ENCODE measurements at regions not wholly inside any gene's neighbourhood (a gene's known extent, or its start where the extent isn't known, plus 50 kb on each side); places are given as distances from the start of the nearest gene placed in this dataset.
"Not testable (repeated sequence)": the region's sequence is repeated elsewhere in the genome, so short reads cannot be mapped to it uniquely, and the experiment has no call there.

DNA sequence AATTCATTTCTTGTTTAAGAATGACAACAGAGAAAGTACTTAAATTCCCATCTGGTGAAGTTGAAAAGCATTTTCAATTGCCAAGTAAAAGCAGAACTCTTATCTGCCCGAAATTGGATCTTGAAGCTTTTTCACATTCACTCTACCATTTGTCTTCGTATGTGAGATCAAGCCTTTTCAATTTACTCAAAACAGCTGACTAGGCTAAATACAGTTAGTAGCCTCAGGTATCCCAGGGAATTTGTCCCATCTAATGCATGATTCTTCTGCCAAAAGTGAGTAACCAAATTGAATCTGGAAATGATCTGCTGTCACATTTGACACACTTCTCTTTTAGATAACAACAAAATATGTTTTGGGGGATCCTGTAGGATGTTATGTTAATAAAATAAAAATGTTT lies 596.8 kb upstream of the HS3ST5 start:
- DNase-seq (ENCODE audit: low read depth in 2 of 2): no peak

DNA sequence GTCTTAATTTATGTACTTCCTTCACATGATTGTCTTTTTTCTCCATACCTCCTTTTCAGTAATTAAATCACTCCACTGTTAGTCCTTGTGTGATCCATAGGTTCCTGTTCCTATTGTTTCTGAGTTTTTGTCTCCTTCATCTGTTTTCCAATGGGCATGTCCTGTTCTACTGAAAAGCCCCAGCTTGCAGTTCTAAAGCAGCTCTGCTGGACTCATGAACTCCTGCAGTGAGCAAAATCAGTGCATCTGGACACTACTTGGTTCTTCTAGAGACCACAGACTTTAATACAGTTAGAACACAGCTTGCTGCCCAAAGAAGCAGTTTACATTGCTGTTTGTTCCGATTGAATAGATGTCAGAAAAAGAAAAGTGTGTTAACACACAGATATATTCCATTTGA lies 593.3 kb upstream of the HS3ST5 start:
- no peak for DNase-seq (ENCODE audit: low read depth in 2 of 2)

DNA sequence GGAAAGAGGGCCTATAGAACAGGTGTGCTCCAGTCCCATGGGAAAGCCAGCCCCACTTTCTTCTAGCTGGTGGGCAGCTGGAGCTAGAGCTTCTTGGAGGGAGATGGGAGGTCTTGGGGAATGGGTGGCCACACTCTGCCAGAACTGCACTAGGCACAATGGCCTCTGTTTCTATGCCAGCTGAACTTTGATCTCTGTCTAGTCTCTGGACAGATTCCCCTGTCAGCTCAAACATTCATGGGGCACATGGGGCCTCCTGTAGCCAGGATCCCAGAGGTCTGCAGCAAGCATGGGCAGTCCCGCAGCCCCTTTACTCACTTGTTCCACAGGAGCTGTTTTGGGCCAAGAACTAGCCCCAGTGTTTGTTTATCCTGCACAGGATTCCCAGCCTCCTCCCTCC lies 591.3 kb upstream of the HS3ST5 start:
- DNase-seq (ENCODE audit: low read depth in 2 of 2): no peak

DNA sequence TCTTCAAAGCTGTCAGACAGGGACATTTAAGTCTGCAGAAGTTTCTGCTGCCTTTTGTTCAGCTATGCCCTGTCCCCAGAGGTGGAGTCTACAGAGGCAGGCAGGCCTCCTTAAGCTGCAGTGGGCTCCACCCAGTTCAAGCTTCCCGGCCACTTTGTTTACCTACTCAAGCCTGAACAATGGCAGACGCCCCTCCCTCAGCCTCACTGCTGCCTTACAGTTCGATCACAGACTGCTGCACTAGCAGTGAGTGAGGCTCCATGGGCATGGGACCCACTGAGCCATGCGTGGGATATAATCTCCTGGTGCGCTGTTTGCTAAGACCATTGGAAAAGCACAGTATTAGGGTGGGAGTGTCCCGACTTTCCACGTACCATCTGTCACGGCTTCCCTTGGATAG lies 585.9 kb upstream of the HS3ST5 start:
- not testable (repeated sequence) for DNase-seq (ENCODE audit: low read depth in 2 of 2)

DNA sequence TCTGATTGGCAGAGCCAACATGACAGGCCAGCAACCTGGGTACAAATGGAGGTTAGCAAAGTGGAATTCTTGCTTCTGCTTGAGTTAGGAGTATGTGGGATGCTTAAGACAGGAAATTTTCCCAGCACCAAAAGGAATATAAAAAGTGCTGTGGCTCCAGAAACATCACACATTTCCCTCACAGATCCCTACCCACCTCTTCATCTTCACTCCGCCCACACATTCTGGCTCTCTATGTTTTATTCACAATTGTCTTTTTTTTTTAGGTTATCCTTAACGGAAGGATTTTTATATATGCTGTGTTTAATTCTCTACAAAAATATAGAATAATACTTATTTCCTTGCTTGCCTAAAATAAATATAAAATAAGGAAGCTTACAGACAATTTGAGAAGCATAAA lies 563.3 kb upstream of the HS3ST5 start:
- no peak for DNase-seq (ENCODE audit: low read depth in 2 of 2)

DNA sequence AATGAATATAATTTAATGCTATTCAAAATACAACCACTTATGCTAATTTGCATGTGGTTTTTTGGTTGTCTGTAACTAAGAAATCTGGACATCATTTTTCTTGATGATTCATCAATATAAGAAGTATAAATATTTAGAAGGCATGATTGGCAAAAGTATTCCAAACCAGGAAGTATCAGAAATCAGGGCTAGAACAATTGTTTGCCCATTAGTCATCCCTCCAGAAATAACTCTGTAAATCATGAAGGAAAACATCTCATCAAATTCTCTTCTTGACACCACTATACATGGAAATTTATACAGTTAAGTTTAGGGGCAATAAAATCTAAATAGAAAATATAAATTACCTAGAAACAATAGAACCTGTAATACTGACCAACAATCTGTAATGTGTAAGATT lies 554.7 kb upstream of the HS3ST5 start:
- no peak for DNase-seq (ENCODE audit: low read depth in 2 of 2)

DNA sequence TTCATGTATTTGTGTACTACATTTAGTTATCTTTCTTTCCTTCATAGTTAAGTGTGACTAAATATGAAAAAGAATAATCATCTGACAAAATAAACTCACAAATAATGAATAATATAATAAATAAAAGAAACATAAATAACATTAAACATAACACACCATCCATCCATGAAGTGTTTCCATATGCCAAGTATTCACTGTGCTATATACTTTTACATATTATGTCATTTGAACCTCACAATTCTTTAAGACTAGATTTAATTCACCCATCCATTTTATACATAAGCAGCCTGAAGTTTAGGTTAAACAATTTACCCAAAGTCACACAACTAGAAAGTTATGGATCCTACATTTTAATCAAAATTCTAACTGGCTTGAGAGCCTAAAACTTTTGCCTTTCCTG lies 549.4 kb upstream of the HS3ST5 start:
- no peak for DNase-seq (ENCODE audit: low read depth in 2 of 2)

DNA sequence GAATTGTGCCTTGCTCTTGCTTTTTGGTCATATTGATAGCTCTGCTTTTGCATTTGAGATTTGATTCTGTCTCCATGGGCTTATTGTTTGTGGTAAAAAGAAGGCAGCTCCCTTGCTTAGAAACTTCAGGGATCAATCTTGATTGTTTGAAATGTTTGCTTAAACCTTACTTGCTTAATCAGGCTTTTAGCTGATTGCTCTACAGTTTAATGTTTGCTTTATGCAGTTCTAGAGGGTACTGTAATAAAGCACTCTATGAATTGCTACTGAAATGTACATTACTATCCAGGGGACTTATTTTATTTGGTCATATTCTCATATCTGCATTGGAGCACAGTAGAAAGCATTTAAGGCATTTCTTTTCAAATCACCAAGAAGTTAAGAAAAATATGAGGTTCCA lies 545.4 kb upstream of the HS3ST5 start:
- no peak for DNase-seq (ENCODE audit: low read depth in 2 of 2)

DNA sequence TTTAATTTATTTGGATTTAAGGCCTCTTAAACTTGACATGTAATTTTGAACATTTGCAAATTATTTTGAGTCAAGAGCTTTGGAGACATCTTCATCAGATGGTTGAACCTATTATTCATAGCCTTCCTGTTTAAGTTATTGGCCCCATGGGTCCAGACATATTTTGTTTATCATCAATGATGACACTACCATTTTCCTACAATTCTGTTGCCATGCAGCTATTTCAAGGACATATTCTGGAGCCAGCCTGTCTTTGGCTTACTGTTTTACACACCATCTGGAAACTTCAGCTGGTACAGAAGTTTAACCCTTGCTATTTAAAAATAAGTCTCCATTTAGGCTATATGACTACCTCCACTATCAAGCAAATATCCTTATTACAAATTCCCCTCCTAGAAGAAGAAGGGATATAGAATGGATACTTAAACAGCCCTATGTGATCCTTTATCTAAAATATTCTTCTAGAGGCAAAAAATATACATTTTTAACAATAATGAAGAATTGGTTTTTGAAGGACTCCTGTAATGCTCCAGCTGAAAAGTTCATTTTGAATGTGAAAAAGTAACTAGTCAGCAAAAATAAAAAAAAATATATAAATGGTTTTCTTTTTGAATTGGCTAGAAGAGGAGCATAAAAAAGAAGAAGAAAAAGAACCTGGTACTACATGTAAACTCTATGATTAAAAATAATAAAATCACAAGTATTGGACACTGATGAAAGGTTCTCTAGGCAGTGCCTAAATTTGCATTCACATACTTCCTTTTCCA lies 544.0 kb upstream of the HS3ST5 start:
- no peak for DNase-seq (ENCODE audit: low read depth in 2 of 2)

DNA sequence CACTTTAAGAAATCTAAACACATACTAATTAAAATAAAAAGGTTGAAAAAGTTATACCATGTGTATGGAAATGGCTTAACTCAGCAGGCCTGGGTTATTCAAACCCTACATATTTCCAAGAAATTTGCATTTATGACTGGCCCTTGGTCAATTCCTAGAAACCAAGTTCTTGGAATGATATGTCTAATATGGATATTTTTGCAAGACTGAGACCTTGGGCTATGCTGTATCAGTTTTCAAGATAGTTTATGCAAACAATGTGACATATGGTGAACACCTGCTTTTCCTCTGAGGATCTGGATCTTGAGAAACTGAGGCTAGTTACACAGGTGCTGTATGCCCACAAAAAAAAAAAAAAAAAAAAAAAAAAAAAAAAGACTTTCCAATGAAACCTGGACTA lies 536.9 kb upstream of the HS3ST5 start:
- DNase-seq (ENCODE audit: low read depth in 2 of 2): no peak

DNA sequence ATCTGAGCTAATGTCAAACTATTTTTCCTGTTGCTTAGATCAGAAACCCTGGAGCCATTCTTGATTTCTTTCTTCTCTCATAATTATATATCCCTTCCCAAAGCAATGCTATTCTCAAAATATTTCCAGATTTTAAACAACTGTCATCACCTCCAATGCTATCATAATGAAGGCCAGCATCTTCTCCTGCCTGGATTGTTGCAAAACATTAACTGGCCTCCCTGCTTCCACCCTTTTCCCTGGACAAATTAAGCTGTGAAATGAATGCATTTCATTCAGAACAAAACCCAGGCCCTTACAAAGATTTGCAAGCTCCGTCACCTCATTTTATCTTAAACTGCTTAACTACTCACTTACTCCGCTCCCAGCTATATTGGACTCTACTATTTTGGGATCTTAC lies 535.3 kb upstream of the HS3ST5 start:
- DNase-seq (ENCODE audit: low read depth in 2 of 2): no peak

DNA sequence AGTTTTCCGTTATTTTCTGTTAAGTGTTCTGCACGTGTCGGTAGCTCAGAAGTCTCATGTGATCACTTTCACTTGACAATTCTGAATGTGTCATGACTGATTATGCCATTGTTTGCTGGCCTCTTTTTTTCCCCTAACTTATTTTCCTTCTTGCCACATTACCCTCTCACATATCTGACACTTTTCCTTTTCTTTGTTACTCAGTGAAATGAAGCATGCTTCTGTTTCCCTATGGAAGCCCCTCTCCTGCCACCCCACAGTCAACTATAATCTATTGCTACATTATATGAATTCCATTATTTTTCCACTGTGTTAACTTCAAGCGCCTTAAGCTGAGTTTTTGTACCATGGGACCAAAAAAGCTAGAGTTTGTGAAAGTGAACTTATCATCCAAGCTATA lies 531.6 kb upstream of the HS3ST5 start:
- DNase-seq (ENCODE audit: low read depth in 2 of 2): no peak

DNA sequence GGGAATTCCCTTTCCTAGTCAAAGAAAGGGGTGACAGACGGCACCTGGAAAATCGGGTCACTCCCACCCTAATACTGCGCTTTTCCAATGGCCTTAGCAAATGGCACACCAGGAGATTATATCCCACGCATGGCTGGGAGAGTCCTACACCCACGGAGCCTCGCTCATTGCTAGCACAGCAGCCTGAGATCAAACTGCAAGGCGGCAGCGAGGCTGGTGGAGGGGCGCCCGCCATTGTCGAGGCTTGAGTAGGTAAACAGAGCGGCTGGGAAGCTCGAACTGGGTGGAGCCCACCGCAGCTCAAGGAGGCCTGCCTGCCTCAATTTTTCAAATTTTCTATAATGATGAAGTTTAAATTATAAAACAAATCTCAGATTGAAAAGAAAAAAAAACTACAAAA lies 522.7 kb upstream of the HS3ST5 start:
- DNase-seq (ENCODE audit: low read depth in 2 of 2): not testable (repeated sequence)

DNA sequence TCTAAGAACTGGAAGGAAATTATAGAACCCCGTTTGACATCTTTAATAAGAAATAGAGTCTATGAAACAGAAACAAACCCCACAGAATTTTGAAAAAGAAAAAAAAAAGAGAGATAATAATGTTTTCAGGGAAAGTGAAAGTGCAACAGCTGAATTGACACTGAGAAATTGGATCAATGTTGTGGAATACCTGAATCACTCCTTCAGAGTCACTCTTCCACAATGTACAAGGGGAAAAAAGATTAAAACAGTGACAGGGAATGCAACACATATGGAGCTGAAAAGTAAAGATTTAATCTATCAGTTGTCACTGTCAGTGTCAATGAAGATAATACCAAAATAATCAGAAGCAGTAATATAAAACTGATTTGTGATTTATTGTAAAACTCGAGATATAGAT lies 520.8 kb upstream of the HS3ST5 start:
- DNase-seq (ENCODE audit: low read depth in 2 of 2): no peak

DNA sequence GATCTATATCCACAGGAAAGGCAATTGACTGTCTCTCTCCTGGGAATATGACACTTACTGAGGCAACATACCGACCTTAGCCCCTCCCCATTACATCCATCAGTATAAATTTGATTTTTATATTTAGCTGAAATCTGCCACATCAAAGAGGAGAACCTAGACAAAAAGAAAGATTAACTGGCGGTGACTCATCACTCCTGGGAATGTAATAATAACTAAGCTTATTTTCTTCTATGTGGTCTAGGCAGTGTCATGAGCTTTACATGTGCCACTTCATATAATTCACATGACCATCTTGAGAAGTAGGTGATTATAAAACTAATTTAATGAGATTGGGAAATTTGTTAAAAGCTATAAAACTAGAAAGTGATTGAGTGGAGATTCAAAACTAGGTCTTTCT lies 520.0 kb upstream of the HS3ST5 start:
- DNase-seq (ENCODE audit: low read depth in 2 of 2): no peak

DNA sequence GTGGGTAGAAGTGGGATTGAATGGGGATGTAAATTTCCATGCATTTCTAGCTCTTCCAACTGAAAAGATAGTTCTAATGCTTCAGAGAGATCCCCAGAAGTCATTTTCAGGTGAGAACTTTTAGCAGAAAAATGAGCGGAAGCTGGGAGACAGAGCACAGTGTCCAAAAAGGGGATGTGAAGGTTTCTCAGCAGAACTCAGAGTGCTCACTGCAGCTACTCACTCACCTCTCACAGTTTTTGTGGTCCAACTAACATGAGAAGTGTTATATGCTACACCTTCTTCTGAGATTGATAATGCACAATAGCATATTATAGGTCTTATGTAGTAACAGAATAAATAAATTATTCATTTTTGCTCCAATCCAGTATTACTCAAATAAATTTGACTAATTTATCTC lies 519.2 kb upstream of the HS3ST5 start:
- DNase-seq (ENCODE audit: low read depth in 2 of 2): no peak

DNA sequence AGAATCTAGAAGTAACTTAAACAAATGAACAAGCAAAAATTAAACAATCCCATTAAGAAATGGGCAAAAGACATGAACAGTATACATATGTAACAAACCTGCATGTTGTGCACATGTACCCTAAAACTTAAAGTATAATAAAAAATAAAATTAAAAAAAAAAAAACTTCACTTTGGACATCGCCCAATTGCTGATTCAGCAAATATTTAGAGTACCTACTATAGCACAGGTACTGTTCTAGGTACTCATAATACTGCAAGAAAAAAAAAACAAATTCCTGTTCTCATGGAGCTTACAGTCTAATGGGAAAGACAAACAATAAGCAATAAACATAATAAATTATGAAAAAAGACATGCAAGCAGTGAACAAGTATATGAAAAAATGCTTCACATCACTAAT lies 501.5 kb upstream of the HS3ST5 start:
- no peak for DNase-seq (ENCODE audit: low read depth in 2 of 2)

DNA sequence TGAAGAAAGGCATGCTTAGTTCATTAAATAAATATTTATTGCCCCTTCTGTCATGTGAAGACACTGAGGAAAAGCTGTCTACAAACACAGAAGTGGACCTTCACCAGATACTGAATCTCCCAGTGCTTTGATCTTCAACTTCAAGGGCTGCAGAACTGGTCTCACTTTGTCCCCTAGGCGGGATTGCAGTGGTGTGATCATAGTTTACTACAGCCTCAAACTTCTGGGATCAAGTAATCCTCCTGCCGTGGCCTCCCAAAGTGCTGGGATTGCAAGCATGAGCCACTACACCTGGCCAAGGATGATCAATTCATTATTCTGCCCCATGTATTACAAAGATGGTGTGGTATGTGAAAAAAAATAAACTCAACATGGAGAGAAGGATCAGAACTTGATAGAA lies 496.2 kb upstream of the HS3ST5 start:
- DNase-seq (ENCODE audit: low read depth in 2 of 2): no peak

DNA sequence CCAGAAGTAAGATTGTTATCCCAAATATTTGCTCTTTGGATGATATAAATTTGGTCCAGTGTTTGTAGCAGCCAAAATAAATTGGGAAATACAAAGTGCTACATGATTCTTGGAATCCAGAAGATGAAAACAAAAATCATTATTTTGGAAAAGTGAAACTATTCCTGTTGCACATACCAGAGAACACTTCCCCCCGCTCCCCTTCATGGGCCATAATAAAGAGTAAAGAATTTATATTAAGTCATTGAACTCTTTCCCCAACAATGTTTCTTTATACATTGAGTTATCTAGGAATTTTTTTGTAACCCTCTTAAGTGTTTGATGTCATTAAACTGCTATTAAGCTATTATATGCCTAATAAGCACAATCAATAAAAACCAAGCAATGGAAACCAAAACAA lies 490.4 kb upstream of the HS3ST5 start:
- DNase-seq (ENCODE audit: low read depth in 2 of 2): no peak

DNA sequence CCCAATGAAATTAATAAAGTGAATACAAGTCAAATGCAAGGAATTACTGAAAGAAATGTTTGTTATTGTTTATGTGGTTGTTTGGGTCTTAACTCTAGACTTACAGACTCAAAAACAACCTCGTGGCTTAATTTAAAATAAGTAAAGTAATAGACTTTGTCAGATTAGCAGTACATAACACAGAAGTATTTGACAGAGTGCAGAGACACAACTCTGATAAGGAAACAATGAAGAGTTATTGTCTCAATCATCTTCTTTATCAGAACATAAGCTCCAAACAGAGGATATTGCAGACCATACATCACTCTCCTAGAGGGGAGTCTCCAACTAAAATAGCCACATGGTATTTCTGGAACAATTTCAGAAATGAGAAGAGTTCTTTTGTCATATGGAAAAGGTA lies 487.7 kb upstream of the HS3ST5 start:
- DNase-seq (ENCODE audit: low read depth in 2 of 2): no peak

DNA sequence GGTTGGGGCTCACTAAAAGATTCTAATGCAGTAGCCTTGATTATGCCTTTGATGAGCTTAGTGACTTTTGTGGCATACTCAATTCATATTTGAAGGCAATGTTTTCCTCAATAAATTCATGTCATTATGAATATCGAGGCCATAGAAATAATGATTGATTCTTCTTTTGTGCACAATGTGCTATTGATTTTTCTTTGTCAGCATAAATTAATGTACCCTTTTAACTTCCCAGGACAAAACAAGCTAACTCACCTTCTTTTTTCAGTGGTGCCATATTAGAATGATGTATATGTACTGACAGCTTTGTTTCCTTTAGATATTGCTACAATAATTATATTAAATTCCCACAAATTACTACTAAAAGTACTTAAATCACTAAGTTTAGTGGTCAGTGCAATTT lies 484.3 kb upstream of the HS3ST5 start:
- DNase-seq (ENCODE audit: low read depth in 2 of 2): no peak

DNA sequence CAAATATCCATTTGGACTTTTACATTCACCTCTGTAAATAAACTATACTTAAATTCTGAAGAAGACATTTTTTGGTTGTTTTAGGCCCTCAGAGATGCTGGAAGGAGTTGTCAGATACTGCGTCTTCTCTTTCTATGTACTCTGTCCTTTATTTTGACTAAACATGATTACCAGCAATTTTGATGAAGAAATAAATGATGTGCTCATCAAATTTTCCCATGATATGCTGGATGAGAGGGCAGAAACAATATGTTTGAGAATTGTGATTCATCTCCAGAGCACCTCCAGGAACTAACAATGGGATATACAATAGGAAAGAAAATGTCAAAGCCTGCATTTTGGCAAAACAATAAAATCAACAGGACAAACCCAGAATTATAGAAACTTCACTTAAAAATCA lies 481.6 kb upstream of the HS3ST5 start:
- DNase-seq (ENCODE audit: low read depth in 2 of 2): no peak

DNA sequence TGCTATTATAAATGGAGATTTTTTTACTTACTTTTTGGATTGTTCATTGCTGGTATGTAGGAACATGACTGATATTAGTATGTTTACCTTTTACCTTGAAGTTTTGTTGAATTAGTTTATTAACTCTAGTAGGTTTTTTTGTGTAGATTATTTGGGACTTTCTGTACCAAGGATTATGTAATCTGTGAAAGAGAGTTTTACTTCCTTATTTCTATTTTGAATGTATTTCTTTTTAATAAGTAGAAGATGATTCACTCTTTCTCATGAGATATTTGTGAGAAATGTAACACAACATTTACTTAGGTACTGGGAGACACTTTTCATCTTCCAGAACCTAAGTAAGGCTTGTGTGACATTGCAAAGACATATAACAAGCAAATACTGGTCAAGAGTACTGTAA lies 473.9 kb upstream of the HS3ST5 start:
- DNase-seq (ENCODE audit: low read depth in 2 of 2): no peak

DNA sequence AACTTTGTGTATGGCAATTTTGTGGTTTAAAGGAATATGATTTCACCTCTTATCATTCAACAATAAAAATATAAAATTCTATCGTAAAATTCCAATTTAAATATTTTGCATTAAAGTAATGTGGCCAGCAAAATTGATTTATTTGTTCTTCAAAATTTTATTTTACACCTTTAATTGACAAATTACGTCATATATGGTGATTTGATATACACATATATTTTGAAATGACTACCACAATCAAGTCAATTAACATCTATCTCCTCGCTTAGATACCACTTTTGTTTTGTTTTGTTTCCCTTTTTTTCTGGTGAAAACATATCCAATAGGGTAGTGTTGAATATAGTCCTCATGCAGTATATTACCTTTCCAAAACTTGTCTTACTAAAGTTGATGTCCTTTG lies 467.6 kb upstream of the HS3ST5 start:
- no peak for DNase-seq (ENCODE audit: low read depth in 2 of 2)
